ENCODE measurements at regions not wholly inside any gene's neighbourhood (a gene's known extent, or its start where the extent isn't known, plus 50 kb on each side); places are given as distances from the start of the nearest gene placed in this dataset.

DNA sequence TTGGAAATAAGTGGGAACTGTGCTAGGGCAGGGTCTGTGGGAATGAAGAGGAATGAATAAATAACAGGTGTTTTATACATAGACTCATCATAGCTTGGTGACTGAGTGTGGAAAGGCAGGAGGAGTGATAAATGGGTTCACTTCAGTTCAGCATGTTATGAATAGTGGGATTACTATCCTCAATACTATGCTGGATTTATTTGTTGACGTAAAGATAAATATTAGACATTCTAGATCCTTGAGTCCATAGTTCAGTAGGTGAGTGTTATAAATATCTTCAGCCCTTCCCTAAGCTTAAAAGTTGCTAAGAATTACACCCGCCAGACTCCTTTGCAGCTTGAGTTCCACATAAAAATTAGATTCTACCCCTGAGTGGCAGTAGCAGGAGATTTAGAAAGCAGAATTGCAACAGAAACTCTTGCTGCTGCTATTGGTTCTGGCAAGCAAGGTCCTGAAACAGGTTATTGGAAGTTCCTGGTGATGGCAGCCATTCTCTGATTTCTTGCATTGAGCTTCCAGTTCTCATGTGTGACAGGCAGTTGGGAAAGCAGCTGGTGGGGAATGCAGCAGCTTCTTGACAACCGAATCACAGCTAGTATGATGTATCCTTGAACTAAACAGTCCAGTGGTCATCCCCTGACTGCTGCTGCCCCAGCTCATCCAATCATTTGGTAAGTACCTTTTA lies 1558.9 kb downstream of the FAM181B start (continued):
- TF ChIP-seq, protein P1, sequence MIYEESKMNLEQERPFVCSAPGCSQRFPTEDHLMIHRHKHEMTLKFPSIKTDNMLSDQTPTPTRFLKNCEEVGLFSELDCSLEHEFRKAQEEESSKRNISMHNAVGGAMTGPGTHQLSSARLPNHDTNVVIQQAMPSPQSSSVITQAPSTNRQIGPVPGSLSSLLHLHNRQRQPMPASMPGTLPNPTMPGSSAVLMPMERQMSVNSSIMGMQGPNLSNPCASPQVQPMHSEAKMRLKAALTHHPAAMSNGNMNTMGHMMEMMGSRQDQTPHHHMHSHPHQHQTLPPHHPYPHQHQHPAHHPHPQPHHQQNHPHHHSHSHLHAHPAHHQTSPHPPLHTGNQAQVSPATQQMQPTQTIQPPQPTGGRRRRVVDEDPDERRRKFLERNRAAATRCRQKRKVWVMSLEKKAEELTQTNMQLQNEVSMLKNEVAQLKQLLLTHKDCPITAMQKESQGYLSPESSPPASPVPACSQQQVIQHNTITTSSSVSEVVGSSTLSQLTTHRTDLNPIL (CRISPR knock-in tag; IDR thresholded peaks at IDR 0.05; ENCODE audit: low read depth): no peak

DNA sequence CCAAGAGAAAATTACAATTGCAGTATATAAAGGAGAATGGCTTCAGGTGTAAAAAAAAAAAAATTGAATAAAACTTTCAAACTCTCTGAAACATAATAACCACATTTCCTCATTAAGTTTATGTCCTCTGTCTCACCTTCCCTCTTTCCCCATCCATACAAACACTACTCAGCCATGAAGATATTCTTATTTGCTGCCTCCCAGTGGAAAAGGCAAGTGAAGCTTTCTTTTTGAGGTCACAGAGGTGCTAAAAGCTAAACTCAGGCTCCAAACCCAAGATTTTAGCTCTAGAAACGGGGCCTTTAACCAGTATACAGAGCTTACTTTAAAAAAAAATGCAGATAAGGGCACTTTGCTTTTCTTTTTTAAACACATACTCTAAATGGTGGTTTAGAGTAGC lies 1568.5 kb downstream of the FAM181B start:
- ATAC-seq: no peak
- TF ChIP-seq ISL1 (CRISPR knock-in tag; IDR thresholded peaks at IDR 0.05) (no peak), ZFP30 (CRISPR knock-in tag; IDR thresholded peaks at IDR 0.05) (no peak), ZNF70 (CRISPR knock-in tag; IDR thresholded peaks at IDR 0.05) (no peak), RARB (CRISPR knock-in tag; IDR thresholded peaks at IDR 0.05) (no peak), TOX (CRISPR knock-in tag; IDR thresholded peaks at IDR 0.05; ENCODE audit: borderline replicate concordance) (no peak), ZNF8 (CRISPR knock-in tag; IDR thresholded peaks at IDR 0.05) (no peak), TCF4 (CRISPR knock-in tag; IDR thresholded peaks at IDR 0.05; ENCODE audit: borderline replicate concordance) (no peak), PPARA (CRISPR knock-in tag; IDR thresholded peaks at IDR 0.05; ENCODE audit: borderline replicate concordance) (no peak), SNAI2 (CRISPR knock-in tag; IDR thresholded peaks at IDR 0.05) (no peak), CSDC2 (CRISPR knock-in tag; IDR thresholded peaks at IDR 0.05) (no peak), BACH2 (CRISPR knock-in tag; IDR thresholded peaks at IDR 0.05; ENCODE audit: borderline replicate concordance) (no peak), ZC3H10 (CRISPR knock-in tag; IDR thresholded peaks at IDR 0.05) (no peak), ZNF565 (CRISPR knock-in tag; conservative IDR thresholded peaks at IDR 0.05; ENCODE audit: low read depth) (no peak), ZFP3 (CRISPR knock-in tag; IDR thresholded peaks at IDR 0.05) (no peak)
- TF ChIP-seq, protein P2, sequence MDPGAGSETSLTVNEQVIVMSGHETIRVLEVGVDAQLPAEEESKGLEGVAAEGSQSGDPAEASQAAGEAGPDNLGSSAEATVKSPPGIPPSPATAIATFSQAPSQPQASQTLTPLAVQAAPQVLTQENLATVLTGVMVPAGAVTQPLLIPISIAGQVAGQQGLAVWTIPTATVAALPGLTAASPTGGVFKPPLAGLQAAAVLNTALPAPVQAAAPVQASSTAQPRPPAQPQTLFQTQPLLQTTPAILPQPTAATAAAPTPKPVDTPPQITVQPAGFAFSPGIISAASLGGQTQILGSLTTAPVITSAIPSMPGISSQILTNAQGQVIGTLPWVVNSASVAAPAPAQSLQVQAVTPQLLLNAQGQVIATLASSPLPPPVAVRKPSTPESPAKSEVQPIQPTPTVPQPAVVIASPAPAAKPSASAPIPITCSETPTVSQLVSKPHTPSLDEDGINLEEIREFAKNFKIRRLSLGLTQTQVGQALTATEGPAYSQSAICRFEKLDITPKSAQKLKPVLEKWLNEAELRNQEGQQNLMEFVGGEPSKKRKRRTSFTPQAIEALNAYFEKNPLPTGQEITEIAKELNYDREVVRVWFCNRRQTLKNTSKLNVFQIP (CRISPR knock-in tag; IDR thresholded peaks at IDR 0.05; ENCODE audit: borderline replicate concordance, low read depth): no peak
- TF ChIP-seq, protein P1 (CRISPR knock-in tag; IDR thresholded peaks at IDR 0.05; ENCODE audit: low read depth): no peak
- TF ChIP-seq, protein P3, sequence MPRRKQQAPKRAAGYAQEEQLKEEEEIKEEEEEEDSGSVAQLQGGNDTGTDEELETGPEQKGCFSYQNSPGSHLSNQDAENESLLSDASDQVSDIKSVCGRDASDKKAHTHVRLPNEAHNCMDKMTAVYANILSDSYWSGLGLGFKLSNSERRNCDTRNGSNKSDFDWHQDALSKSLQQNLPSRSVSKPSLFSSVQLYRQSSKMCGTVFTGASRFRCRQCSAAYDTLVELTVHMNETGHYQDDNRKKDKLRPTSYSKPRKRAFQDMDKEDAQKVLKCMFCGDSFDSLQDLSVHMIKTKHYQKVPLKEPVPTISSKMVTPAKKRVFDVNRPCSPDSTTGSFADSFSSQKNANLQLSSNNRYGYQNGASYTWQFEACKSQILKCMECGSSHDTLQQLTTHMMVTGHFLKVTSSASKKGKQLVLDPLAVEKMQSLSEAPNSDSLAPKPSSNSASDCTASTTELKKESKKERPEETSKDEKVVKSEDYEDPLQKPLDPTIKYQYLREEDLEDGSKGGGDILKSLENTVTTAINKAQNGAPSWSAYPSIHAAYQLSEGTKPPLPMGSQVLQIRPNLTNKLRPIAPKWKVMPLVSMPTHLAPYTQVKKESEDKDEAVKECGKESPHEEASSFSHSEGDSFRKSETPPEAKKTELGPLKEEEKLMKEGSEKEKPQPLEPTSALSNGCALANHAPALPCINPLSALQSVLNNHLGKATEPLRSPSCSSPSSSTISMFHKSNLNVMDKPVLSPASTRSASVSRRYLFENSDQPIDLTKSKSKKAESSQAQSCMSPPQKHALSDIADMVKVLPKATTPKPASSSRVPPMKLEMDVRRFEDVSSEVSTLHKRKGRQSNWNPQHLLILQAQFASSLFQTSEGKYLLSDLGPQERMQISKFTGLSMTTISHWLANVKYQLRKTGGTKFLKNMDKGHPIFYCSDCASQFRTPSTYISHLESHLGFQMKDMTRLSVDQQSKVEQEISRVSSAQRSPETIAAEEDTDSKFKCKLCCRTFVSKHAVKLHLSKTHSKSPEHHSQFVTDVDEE (CRISPR knock-in tag; IDR thresholded peaks at IDR 0.05): no peak
- TF ChIP-seq, protein P4, sequence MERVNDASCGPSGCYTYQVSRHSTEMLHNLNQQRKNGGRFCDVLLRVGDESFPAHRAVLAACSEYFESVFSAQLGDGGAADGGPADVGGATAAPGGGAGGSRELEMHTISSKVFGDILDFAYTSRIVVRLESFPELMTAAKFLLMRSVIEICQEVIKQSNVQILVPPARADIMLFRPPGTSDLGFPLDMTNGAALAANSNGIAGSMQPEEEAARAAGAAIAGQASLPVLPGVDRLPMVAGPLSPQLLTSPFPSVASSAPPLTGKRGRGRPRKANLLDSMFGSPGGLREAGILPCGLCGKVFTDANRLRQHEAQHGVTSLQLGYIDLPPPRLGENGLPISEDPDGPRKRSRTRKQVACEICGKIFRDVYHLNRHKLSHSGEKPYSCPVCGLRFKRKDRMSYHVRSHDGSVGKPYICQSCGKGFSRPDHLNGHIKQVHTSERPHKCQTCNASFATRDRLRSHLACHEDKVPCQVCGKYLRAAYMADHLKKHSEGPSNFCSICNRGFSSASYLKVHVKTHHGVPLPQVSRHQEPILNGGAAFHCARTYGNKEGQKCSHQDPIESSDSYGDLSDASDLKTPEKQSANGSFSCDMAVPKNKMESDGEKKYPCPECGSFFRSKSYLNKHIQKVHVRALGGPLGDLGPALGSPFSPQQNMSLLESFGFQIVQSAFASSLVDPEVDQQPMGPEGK (CRISPR knock-in tag; IDR thresholded peaks at IDR 0.05; ENCODE audit: borderline replicate concordance): no peak

DNA sequence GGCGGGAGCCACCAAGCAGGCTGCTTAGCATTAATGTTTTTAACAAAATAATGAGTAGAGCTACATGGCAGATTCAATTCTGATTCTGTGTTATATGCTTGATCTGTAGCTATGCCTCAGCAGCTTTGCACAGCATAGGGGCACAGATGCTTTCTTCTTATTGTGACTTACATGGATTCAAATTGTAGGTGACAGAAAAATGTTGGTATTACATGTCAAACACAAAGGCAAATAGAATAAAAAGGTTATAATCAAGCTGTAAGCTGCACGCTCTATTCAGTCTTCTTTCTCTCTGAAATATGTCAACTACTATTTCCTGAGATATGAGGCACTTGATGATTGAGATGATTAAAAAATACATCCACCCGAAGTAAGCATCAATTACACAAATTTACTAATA lies 1573.8 kb downstream of the FAM181B start:
- ATAC-seq: no peak
- TF ChIP-seq ZNF565 (CRISPR knock-in tag; conservative IDR thresholded peaks at IDR 0.05; ENCODE audit: low read depth) (no peak), SNAI2 (CRISPR knock-in tag; IDR thresholded peaks at IDR 0.05) (no peak)

DNA sequence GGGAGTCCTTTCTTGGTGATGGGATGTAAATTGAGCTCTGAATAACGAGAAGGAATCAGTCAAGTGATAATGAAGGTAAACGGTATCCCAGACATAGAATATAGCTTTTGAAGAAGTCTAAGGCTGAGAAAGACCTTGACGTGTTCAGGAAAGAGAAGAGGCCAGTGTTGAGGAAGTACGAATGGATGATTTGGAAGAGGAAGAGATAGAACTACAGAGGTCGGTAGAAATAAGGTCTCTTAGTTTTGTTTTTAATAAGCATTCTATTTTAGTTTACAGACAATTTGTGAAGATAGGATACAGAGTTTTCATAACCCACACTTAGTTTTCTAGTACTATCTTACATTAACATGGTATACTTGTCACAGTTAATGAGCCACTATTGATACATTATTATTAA lies 1598.1 kb downstream of the FAM181B start:
- ATAC-seq: no peak
- TF ChIP-seq ESRRG (CRISPR knock-in tag; IDR thresholded peaks at IDR 0.05) (no peak), PPARA (CRISPR knock-in tag; IDR thresholded peaks at IDR 0.05; ENCODE audit: borderline replicate concordance) (no peak), ZNF70 (CRISPR knock-in tag; IDR thresholded peaks at IDR 0.05) (no peak)
- TF ChIP-seq, protein P5, sequence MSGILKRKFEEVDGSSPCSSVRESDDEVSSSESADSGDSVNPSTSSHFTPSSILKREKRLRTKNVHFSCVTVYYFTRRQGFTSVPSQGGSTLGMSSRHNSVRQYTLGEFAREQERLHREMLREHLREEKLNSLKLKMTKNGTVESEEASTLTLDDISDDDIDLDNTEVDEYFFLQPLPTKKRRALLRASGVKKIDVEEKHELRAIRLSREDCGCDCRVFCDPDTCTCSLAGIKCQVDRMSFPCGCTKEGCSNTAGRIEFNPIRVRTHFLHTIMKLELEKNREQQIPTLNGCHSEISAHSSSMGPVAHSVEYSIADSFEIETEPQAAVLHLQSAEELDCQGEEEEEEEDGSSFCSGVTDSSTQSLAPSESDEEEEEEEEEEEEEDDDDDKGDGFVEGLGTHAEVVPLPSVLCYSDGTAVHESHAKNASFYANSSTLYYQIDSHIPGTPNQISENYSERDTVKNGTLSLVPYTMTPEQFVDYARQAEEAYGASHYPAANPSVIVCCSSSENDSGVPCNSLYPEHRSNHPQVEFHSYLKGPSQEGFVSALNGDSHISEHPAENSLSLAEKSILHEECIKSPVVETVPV (CRISPR knock-in tag; IDR thresholded peaks at IDR 0.05): no peak
- TF ChIP-seq, protein P4 (CRISPR knock-in tag; IDR thresholded peaks at IDR 0.05; ENCODE audit: borderline replicate concordance): no peak
- TF ChIP-seq, protein P2 (CRISPR knock-in tag; IDR thresholded peaks at IDR 0.05; ENCODE audit: borderline replicate concordance, low read depth): no peak

Data from SK-N-SH treated with all-trans-retinoic acid at 6 μM for 48 hours (cell line).